Nucleus accumbens (tissue), 56 donors: ENCODE measurements at regions not wholly inside any gene's neighbourhood (a gene's known extent, or its start where the extent isn't known, plus 50 kb on each side); places are given as distances from the start of the nearest gene placed in this dataset.
"Not testable (repeated sequence)": the region's sequence is repeated elsewhere in the genome, so short reads cannot be mapped to it uniquely, and the experiment has no call there.

Experiments used
- DNase-seq, 56 donors: peaks; one replicate each; lab custom pipeline; 2025; lab: John Stamatoyannopoulos, UW

- peak in 2 of 56 donors; percentile 15 to 22 for DNase-seq
Measured at GRCh38 chr6:49001856-49002541, 461.1 kb downstream of the MMUT start.

- no peak for DNase-seq
Measured at GRCh38 chr6:48998574-48998973, 464.5 kb downstream of the MMUT start.

- DNase-seq, result no peak
Measured at GRCh38 chr6:48996461-48997119, 466.5 kb downstream of the MMUT start.

DNA sequence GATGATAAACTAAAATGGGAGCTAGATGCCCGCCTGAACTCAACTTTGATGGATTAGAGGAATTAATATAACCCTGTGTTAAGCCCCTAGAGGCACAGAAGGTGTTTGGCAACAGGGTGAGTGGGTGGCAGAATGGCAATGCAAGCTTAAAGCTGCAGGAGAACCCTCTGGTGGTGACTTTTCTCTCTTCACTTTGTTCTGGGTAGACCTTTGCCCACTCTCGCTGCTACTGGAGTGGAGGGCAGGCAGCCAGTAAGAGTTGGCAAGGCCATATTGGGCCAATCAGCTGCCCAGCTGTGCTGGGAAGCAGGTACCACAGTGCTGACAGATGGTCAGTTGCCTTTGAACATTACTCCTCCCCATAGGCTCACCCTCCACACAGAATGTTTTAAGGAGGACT is 468.2 kb downstream of the MMUT start:
- DNase-seq, result no peak

GRCh38 chr6:48990739-48991138 is 472.3 kb downstream of the MMUT start:
- DNase-seq, result no peak

GRCh38 chr6:48986845-48987244 is 476.2 kb downstream of the MMUT start:
- DNase-seq, result no peak

DNA sequence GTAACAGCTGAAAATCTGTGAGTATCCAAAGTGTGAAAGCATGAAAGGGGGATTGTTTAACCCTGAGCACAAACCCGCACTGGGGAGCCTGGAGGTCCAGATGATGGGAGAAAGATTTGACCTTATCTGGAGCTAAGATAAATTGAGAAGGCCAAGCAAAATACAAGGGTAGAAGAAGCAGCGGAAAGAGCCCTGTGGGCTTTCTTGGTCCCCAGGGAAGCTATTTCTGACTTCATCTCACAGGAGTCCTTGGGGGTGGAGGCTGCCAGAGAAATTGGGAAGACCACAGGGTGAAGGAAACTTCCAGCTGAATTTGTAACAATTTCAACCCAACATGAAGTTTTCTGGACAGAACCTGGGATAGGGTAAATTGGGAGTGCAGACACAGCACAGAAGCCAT is 476.9 kb downstream of the MMUT start:
- DNase-seq, result no peak

DNA sequence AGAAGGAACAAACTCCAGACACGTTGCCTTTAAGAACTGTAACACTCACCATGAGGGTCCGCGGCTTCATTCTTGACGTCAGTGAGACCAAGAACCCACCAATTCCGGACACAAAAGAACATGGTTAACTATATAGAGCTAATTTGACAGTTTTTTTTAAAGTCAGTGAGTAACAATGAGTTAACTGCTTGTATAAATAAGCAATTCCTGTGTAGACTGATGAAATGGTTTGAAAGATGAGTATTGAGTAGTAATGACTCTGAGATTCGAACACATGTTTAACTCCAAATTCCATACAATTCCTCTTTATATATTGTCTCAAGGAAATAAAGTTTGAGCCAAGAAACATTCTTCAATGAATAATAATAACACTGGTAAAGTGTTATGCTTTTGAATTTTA is 478.0 kb downstream of the MMUT start:
- no peak for DNase-seq

DNA sequence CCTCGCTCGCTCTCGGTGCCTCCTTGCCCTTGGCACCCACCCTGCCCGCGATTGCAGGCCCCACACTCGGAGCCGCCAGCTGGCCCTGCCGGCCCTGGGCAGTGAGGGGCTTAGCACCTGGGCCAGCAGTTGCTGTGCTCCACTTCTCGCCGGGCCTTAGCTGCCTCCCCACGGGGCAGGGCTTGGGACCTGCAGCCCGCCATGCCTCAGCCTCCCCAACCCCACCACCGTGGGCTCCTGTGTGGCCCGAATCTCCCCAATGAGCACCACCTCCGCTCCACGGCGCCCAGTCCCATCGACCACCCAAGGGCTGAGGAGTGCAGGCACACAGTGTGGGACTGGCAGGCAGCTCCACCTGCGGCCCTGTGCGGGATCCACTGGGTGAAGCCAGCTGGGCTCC is 479.1 kb downstream of the MMUT start:
- DNase-seq, result not testable (repeated sequence)

GRCh38 chr6:48983377-48983776 is 479.7 kb downstream of the MMUT start:
- DNase-seq, result no peak

- no peak for DNase-seq
Measured at GRCh38 chr6:48979806-48980205, 483.2 kb downstream of the MMUT start.

DNA sequence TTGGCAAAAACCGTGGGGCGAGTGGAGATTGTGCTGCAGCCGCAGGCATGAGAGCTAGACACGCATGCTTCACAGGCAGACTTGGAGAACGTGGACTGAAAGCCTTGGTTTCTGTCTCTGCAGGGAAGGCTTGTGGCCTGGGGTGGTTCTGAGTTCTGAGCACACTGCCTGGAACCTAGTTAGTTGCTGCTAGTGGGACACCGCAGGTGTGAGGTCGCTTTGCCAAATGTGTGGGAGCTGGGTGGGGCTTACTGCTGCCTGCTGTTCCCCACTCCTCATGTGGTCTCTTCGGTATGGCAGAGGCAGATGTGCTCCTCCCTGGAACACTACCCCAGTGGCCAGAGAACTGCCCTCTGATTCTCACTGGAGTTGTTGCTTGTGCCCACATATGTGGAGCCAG is 484.0 kb downstream of the MMUT start:
- no peak for DNase-seq

DNA sequence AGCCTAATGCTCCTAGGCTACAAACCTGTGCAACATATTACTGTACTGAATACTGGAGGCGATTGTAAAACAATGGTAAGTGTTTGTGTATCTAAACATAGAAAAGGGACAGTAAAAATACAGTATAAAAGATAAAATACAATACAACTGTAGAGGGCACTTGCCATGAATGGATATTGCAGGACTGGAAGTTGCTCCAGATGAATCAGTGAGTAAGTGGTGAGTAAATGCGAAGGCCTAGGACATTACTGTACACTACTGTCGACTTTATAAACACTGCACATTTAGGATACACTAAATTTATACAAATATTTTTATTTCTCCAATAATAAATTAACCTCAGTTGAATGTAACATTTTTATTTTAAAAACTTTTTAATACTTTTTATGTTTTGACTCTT is 485.0 kb downstream of the MMUT start:
- DNase-seq, result no peak

- DNase-seq, result no peak
Measured at GRCh38 chr6:48977573-48977972, 485.5 kb downstream of the MMUT start.

- no peak for DNase-seq
Measured at GRCh38 chr6:48973491-48973890, 489.6 kb downstream of the MMUT start.

GRCh38 chr6:48961781-48962415 is 501.2 kb downstream of the MMUT start:
- DNase-seq, result no peak

- DNase-seq, result no peak
Measured at GRCh38 chr6:48959251-48960060, 503.6 kb downstream of the MMUT start.

- no peak for DNase-seq
Measured at GRCh38 chr6:48957781-48958180, 505.3 kb downstream of the MMUT start.

- no peak for DNase-seq
Measured at GRCh38 chr6:48951917-48952316, 511.1 kb downstream of the MMUT start.

DNA sequence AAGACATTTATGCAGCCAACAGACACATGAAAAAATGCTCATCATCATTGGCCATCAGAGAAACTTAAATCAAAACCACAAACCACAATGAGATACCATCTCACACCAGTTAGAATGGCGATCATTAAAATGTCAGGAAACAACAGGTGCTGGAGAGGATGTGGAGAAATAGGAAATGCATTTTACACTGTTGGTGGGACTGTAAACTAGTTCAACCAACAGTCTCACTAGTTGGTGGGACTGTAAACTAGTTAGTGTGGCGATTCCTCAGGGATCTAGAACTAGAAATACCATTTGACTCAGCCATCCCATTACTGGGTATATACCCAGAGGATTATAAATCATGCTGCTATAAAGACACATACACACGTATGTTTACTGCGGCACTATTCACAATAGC is 518.8 kb downstream of the MMUT start:
- not testable (repeated sequence) for DNase-seq

- DNase-seq, result no peak
Measured at GRCh38 chr6:48933136-48933535, 529.9 kb downstream of the MMUT start.
